ENCODE measurements at regions not wholly inside any gene's neighbourhood (a gene's known extent, or its start where the extent isn't known, plus 50 kb on each side); places are given as distances from the start of the nearest gene placed in this dataset.

- H3K4me3 ChIP-seq (ENCODE audit: control insufficient read depth in 1 of 7, extremely low read depth in 1 of 7, insufficient read depth in 4 of 7, low read depth in 2 of 7, low read length in 6 of 7): no peak overlapping the region
- H3K27ac ChIP-seq (ENCODE audit: insufficient read depth in 1 of 2, low read depth in 1 of 2, low read length in 2 of 2, poor library complexity in 1 of 2, severe bottlenecking in 2 of 2): no peak overlapping the region
- no peaks in the 10 kb centered on the region for H3K9me3 ChIP-seq (ENCODE audit: control extremely low read depth in 1 of 5, control insufficient read depth in 4 of 5, insufficient read depth in 2 of 5, low read depth in 1 of 5, low read length in 4 of 5)
- no CpG with 5 or more reads among the region's 2 CpGs for WGBS (ENCODE audit: insufficient coverage)
- H3K36me3 ChIP-seq (ENCODE audit: control insufficient read depth in 4 of 4, insufficient read depth in 4 of 4, low read length in 3 of 4): no peaks in the 10 kb centered on the region
- H3K4me1 ChIP-seq (ENCODE audit: control extremely low read depth in 1 of 4, control insufficient read depth in 4 of 4, insufficient read depth in 4 of 4, low read length in 3 of 4): peaks cover 0 to 16% (median 0%) of the 10 kb centered on the region in 4 experiments
- ChIA-PET CTCF (no interaction called here), POLR2A (no interaction called here)
- DNase-seq: no peak
- peaks cover 0 to 2% (median 0%) of the 10 kb centered on the region in 5 experiments for H3K27me3 ChIP-seq (replicated peaks in 2 of 5; ENCODE audit: control insufficient read depth in 4 of 5, insufficient read depth in 5 of 5, low read length in 4 of 5)
These were observed 214.4 kb upstream of the ZFP64 start for GRCh38 chr20:52405986-52406385.

GRCh38 chr20:52405417-52405816 is 213.8 kb upstream of the ZFP64 start:
- POLR2A ChIA-PET: no interaction called here
- WGBS (ENCODE audit: insufficient coverage): no CpG with 5 or more reads among the region's 1 CpG

DNA sequence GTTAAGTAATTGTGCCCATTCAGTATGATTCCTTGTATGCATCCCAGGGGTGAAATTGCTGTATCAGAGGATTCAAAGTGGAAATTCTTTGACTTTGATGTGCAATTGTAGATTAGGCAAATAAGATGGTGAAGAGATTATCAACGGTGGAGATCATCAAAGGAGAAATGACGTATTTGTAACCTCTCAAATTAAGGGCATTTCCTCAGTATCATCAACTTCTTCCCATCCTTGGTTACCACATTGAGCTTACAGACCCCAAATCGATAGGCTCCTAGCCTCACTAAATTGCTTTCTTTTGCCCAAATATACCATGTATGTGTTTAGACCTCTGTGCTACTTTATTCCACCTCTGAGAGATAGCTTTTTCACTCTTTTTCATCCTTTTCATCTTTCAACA is 213.1 kb upstream of the ZFP64 start:
- H3K4me1 ChIP-seq (ENCODE audit: control extremely low read depth in 1 of 4, control insufficient read depth in 4 of 4, insufficient read depth in 4 of 4, low read length in 3 of 4): peaks cover 0 to 10% (median 0%) of the 10 kb centered on the region in 4 experiments
- no peaks in the 10 kb centered on the region for H3K9me3 ChIP-seq (ENCODE audit: control extremely low read depth in 1 of 5, control insufficient read depth in 4 of 5, insufficient read depth in 2 of 5, low read depth in 1 of 5, low read length in 4 of 5)
- WGBS (ENCODE audit: insufficient coverage): 93% methylated on average over 3 of the region's 3 CpGs
- ChIA-PET POLR2A (no interaction called here), CTCF (no interaction called here)
- no peak overlapping the region for H3K4me3 ChIP-seq (ENCODE audit: control insufficient read depth in 1 of 7, extremely low read depth in 1 of 7, insufficient read depth in 4 of 7, low read depth in 2 of 7, low read length in 6 of 7)
- no peak overlapping the region for H3K27ac ChIP-seq (ENCODE audit: insufficient read depth in 1 of 2, low read depth in 1 of 2, low read length in 2 of 2, poor library complexity in 1 of 2, severe bottlenecking in 2 of 2)
- peaks cover 0 to 2% (median 0%) of the 10 kb centered on the region in 5 experiments for H3K27me3 ChIP-seq (replicated peaks in 2 of 5; ENCODE audit: control insufficient read depth in 4 of 5, insufficient read depth in 5 of 5, low read length in 4 of 5)
- no peak for DNase-seq
- H3K36me3 ChIP-seq (ENCODE audit: control insufficient read depth in 4 of 4, insufficient read depth in 4 of 4, low read length in 3 of 4): no peaks in the 10 kb centered on the region

More at GRCh38 chr20:52405417-52405816, 213.8 kb upstream of the ZFP64 start:
- peak in 1 of 3 donors; percentile 54 for DNase-seq
- H3K4me3 ChIP-seq (ENCODE audit: control insufficient read depth in 1 of 7, extremely low read depth in 1 of 7, insufficient read depth in 4 of 7, low read depth in 2 of 7, low read length in 6 of 7): no peak overlapping the region
- H3K4me1 ChIP-seq (ENCODE audit: control extremely low read depth in 1 of 4, control insufficient read depth in 4 of 4, insufficient read depth in 4 of 4, low read length in 3 of 4): peaks cover 0 to 12% (median 0%) of the 10 kb centered on the region in 4 experiments
- no peak overlapping the region for H3K27ac ChIP-seq (ENCODE audit: insufficient read depth in 1 of 2, low read depth in 1 of 2, low read length in 2 of 2, poor library complexity in 1 of 2, severe bottlenecking in 2 of 2)
- CTCF ChIA-PET: no interaction called here
- H3K36me3 ChIP-seq (ENCODE audit: control insufficient read depth in 4 of 4, insufficient read depth in 4 of 4, low read length in 3 of 4): no peaks in the 10 kb centered on the region
- H3K27me3 ChIP-seq (replicated peaks in 2 of 5; ENCODE audit: control insufficient read depth in 4 of 5, insufficient read depth in 5 of 5, low read length in 4 of 5): peaks cover 0 to 2% (median 0%) of the 10 kb centered on the region in 5 experiments
- no peaks in the 10 kb centered on the region for H3K9me3 ChIP-seq (ENCODE audit: control extremely low read depth in 1 of 5, control insufficient read depth in 4 of 5, insufficient read depth in 2 of 5, low read depth in 1 of 5, low read length in 4 of 5)

GRCh38 chr20:52402950-52403349 is 211.4 kb upstream of the ZFP64 start:
- no peak for DNase-seq
- Histone ChIP-seq H3K4me1 (ENCODE audit: control extremely low read depth in 1 of 4, control insufficient read depth in 4 of 4, insufficient read depth in 4 of 4, low read length in 3 of 4) (peaks cover 0 to 8% (median 0%) of the 10 kb centered on the region in 4 experiments), H3K36me3 (ENCODE audit: control insufficient read depth in 4 of 4, insufficient read depth in 4 of 4, low read length in 3 of 4) (no peaks in the 10 kb centered on the region), H3K4me3 (ENCODE audit: control insufficient read depth in 1 of 7, extremely low read depth in 1 of 7, insufficient read depth in 4 of 7, low read depth in 2 of 7, low read length in 6 of 7) (no peak overlapping the region), H3K27me3 (replicated peaks in 2 of 5; ENCODE audit: control insufficient read depth in 4 of 5, insufficient read depth in 5 of 5, low read length in 4 of 5) (peaks cover 0 to 5% (median 2%) of the 10 kb centered on the region in 5 experiments), H3K27ac (ENCODE audit: insufficient read depth in 1 of 2, low read depth in 1 of 2, low read length in 2 of 2, poor library complexity in 1 of 2, severe bottlenecking in 2 of 2) (no peak overlapping the region), H3K9me3 (ENCODE audit: control extremely low read depth in 1 of 5, control insufficient read depth in 4 of 5, insufficient read depth in 2 of 5, low read depth in 1 of 5, low read length in 4 of 5) (no peaks in the 10 kb centered on the region)
- 86% methylated on average over 4 of the region's 4 CpGs for WGBS (ENCODE audit: insufficient coverage)
- CTCF ChIA-PET: no interaction called here
- POLR2A ChIA-PET: no interaction called here

DNA sequence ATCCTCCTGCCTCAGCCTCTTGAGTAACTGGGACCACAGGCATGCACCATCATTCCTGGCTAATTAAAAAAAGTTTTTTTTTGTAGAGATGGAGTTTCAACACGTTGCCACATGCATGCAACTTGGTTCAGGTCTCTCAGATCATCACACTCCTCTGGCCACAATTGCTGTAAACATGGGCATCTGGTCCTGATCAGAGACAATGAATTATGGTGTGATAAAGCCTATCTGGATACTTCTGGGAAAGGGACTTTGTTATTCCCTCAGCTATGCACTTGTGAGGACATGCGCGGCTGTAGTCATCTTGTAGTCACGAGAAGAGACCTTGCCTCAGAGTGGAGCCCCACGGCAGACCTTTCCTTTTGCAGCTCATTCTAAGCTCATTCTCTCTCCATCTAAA is 210.9 kb upstream of the ZFP64 start:
- Histone ChIP-seq H3K27me3 (replicated peaks in 2 of 5; ENCODE audit: control insufficient read depth in 4 of 5, insufficient read depth in 5 of 5, low read length in 4 of 5) (peaks cover 0 to 5% (median 2%) of the 10 kb centered on the region in 5 experiments), H3K4me1 (ENCODE audit: control extremely low read depth in 1 of 4, control insufficient read depth in 4 of 4, insufficient read depth in 4 of 4, low read length in 3 of 4) (peaks cover 0 to 8% (median 0%) of the 10 kb centered on the region in 4 experiments), H3K27ac (ENCODE audit: insufficient read depth in 1 of 2, low read depth in 1 of 2, low read length in 2 of 2, poor library complexity in 1 of 2, severe bottlenecking in 2 of 2) (no peak overlapping the region), H3K4me3 (ENCODE audit: control insufficient read depth in 1 of 7, extremely low read depth in 1 of 7, insufficient read depth in 4 of 7, low read depth in 2 of 7, low read length in 6 of 7) (no peak overlapping the region), H3K9me3 (ENCODE audit: control extremely low read depth in 1 of 5, control insufficient read depth in 4 of 5, insufficient read depth in 2 of 5, low read depth in 1 of 5, low read length in 4 of 5) (no peaks in the 10 kb centered on the region), H3K36me3 (ENCODE audit: control insufficient read depth in 4 of 4, insufficient read depth in 4 of 4, low read length in 3 of 4) (no peaks in the 10 kb centered on the region)
- no peak for DNase-seq
- ChIA-PET CTCF (no interaction called here), POLR2A (no interaction called here)
- WGBS (ENCODE audit: insufficient coverage): 93% methylated on average over 5 of the region's 5 CpGs

DNA sequence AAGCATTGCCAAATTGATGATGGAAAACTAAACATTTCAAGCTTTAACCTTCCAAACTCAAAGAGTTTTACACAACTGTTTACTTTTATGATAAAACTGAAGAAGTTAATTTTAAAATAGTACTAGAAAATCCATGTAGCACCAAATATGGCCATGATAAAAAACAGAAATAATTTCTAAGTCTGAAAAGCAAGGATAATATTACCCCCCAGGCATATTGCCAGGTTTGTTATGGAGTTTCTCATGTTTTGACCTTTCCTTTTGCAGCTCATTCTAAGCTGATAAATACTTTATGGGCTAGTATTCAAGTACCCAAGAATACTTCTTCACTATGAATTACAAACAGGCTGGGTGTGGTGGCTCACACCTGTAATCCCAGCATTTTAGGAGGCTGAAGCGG is 209.9 kb upstream of the ZFP64 start:
- Histone ChIP-seq H3K36me3 (ENCODE audit: control insufficient read depth in 4 of 4, insufficient read depth in 4 of 4, low read length in 3 of 4) (no peaks in the 10 kb centered on the region), H3K4me1 (ENCODE audit: control extremely low read depth in 1 of 4, control insufficient read depth in 4 of 4, insufficient read depth in 4 of 4, low read length in 3 of 4) (peaks cover 0 to 8% (median 0%) of the 10 kb centered on the region in 4 experiments), H3K4me3 (ENCODE audit: control insufficient read depth in 1 of 7, extremely low read depth in 1 of 7, insufficient read depth in 4 of 7, low read depth in 2 of 7, low read length in 6 of 7) (no peak overlapping the region), H3K9me3 (ENCODE audit: control extremely low read depth in 1 of 5, control insufficient read depth in 4 of 5, insufficient read depth in 2 of 5, low read depth in 1 of 5, low read length in 4 of 5) (no peaks in the 10 kb centered on the region), H3K27me3 (replicated peaks in 2 of 5; ENCODE audit: control insufficient read depth in 4 of 5, insufficient read depth in 5 of 5, low read length in 4 of 5) (peaks cover 0 to 5% (median 2%) of the 10 kb centered on the region in 5 experiments), H3K27ac (ENCODE audit: insufficient read depth in 1 of 2, low read depth in 1 of 2, low read length in 2 of 2, poor library complexity in 1 of 2, severe bottlenecking in 2 of 2) (no peak overlapping the region)
- ChIA-PET CTCF (interaction anchor here (1.0 kb wide), 1 partner anchor 10 kb away, joined by 3 read pairs; no protein-coding TSS in a partner anchor), POLR2A (no interaction called here)
- no peak for DNase-seq
- WGBS (ENCODE audit: insufficient coverage): 100% methylated on average over 1 of the region's 1 CpG

- no peak for DNase-seq
- Histone ChIP-seq H3K4me3 (ENCODE audit: control insufficient read depth in 1 of 7, extremely low read depth in 1 of 7, insufficient read depth in 4 of 7, low read depth in 2 of 7, low read length in 6 of 7) (no peak overlapping the region), H3K36me3 (ENCODE audit: control insufficient read depth in 4 of 4, insufficient read depth in 4 of 4, low read length in 3 of 4) (no peaks in the 10 kb centered on the region), H3K27ac (ENCODE audit: insufficient read depth in 1 of 2, low read depth in 1 of 2, low read length in 2 of 2, poor library complexity in 1 of 2, severe bottlenecking in 2 of 2) (no peak overlapping the region), H3K4me1 (ENCODE audit: control extremely low read depth in 1 of 4, control insufficient read depth in 4 of 4, insufficient read depth in 4 of 4, low read length in 3 of 4) (no peaks in the 10 kb centered on the region), H3K27me3 (replicated peaks in 2 of 5; ENCODE audit: control insufficient read depth in 4 of 5, insufficient read depth in 5 of 5, low read length in 4 of 5) (peaks cover 0 to 5% (median 2%) of the 10 kb centered on the region in 5 experiments), H3K9me3 (ENCODE audit: control extremely low read depth in 1 of 5, control insufficient read depth in 4 of 5, insufficient read depth in 2 of 5, low read depth in 1 of 5, low read length in 4 of 5) (no peaks in the 10 kb centered on the region)
- 92% methylated on average over 1 of the region's 2 CpGs for WGBS (ENCODE audit: insufficient coverage)
- ChIA-PET POLR2A (interaction anchor here (0.6 kb wide), 1 partner anchor 233 kb away, joined by 4 read pairs; no protein-coding TSS in a partner anchor), CTCF (no interaction called here)
These were observed 207.8 kb upstream of the ZFP64 start for GRCh38 chr20:52399352-52399751.
